GM20000 (cell line): ENCODE measurements at regions not wholly inside any gene's neighbourhood (a gene's known extent, or its start where the extent isn't known, plus 50 kb on each side); places are given as distances from the start of the nearest gene placed in this dataset.

Source experiments
- DNase-seq: peaks from one replicate; pipeline ENCODE4 v3.0.0; 2012; ENCODE audit warnings: low spot score
- TF ChIP-seq, protein P1 (sequence below): IDR thresholded peaks from 2 replicates; pipeline ENCODE4 v1.5.1; 2012; ENCODE audit warnings: mild to moderate bottlenecking, control low read depth; ENCODE audit errors: extremely low read depth, missing control alignments

DNA sequence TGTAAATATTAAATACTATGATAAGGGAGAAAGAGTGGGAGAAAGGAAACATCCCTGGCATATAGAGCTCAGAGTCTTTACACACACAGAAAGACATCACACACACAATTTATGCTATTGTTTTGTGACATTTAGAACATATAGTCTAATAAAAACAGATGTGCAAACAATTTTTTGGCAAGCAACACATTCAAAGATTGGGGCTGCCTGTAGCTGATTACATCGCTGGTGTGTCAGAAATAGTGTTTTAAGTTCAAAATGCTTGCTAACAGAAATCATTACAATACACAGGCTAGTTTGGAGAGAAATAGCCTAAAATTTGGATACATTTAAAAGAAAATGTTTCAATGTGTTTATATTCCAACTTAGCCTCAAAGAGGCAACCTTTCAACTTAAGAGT is 256.7 kb upstream of the NPVF start:
- TF ChIP-seq, protein P1, sequence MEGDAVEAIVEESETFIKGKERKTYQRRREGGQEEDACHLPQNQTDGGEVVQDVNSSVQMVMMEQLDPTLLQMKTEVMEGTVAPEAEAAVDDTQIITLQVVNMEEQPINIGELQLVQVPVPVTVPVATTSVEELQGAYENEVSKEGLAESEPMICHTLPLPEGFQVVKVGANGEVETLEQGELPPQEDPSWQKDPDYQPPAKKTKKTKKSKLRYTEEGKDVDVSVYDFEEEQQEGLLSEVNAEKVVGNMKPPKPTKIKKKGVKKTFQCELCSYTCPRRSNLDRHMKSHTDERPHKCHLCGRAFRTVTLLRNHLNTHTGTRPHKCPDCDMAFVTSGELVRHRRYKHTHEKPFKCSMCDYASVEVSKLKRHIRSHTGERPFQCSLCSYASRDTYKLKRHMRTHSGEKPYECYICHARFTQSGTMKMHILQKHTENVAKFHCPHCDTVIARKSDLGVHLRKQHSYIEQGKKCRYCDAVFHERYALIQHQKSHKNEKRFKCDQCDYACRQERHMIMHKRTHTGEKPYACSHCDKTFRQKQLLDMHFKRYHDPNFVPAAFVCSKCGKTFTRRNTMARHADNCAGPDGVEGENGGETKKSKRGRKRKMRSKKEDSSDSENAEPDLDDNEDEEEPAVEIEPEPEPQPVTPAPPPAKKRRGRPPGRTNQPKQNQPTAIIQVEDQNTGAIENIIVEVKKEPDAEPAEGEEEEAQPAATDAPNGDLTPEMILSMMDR = no peak
- no peak for DNase-seq

DNA sequence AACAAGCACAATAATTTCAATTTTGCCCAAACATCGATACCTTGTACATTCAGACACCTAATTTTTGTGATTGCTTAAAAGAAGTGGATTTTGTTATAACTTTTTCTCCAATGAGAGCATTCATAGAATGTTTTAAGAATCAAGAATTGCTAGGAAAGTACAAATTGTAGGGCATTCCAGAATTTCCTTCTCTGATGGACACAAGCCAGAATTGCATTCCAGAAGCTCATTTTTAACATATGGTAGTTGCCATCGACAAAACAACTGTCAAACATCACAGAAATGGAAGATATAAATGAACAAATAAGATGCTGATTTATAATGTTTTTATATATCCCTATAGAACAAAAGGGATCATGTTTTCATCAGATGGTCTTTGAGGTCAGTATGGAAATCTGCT is 258.4 kb upstream of the NPVF start:
- TF ChIP-seq, protein P1 = no peak
- no peak for DNase-seq

DNA sequence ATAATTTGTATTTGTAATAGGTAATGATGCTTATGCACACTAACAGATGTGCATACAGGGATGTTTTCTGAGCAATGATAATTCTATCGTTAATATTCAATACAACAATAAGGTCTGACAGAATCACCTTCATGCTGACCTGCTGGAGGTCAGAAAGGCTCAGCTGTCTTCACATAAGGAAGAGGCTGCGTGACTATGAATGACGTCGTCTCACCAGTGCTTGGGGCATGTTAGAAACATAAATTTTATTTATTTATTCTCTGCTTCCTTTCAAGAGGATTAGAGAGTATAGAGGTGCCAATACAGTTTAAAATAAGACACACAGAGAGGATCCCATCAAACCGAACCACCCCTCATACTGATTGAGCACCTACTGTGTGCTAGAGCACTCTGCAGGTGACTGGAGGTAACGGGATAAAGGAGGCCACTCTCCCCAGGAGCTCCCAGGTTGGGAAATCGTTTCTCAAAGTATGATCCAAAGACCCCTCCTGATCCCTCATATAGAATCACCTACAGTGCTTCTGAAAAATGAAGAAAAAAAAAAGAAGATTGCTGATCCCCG is 265.6 kb upstream of the NPVF start:
- DNase-seq = no peak
- TF ChIP-seq, protein P1 = no peak

DNA sequence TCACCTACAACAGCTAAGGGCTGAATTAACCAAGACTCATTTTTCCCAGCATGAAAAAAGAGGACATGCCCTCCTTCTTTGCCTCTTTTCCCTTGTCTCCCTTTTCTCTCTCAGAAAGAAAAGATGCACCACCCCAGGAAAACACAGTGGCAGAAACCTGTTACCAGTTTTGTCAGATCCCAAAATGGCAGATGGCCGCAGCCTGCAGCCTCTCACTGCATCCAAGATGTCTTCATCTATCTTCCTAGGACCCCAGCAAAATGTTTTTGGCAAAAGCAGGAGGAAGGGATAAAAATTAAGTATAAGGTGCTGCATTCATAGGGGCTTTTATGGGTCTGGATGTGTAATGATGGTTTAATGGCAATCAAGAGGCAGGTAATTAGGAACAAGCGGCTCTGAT is 266.6 kb upstream of the NPVF start:
- DNase-seq = no peak
- TF ChIP-seq, protein P1 = no peak

DNA sequence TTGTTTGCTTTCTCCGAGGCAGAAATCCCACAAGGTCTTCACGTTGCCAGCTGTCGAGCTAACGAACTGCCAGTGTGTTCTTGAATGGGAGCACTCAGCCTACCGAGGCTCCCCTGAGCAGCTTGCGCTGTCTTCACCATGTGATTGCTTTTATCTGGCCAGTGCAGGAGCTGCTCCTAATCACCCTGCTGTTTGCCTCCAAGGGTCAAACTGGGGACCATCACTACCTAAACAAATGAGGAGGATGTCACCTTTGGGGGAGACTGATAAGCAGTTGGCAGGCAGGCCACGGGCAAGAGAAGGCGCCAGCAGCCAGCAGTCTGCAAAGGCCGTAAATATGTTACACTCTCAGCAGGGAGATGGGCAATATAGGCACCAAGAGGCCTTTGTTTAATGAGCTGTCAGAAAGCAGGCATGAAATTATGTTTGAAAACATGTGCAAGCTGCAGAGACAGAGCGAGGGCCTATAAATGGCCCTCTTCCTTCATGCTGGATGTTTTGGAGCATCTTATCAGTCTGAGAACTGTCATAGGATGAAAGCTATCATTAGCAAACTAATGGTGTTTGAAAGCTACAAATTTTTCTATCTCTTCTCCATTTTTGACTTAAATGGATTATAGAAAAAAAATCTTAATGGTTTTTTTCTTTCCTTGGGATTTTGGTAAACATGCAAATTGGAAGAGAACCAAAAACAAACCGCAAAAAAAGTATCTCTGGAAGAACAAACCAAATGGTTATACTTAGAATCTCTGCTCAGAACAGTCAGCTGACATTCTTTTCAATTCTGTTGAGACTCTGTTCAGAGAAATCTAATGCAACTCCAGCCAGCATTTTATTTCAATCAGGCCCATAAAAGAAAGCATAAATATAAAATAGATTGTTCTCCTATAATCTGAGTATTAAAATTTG is 267.3 kb upstream of the NPVF start:
- TF ChIP-seq, protein P1 = no peak
- DNase-seq = no peak

DNA sequence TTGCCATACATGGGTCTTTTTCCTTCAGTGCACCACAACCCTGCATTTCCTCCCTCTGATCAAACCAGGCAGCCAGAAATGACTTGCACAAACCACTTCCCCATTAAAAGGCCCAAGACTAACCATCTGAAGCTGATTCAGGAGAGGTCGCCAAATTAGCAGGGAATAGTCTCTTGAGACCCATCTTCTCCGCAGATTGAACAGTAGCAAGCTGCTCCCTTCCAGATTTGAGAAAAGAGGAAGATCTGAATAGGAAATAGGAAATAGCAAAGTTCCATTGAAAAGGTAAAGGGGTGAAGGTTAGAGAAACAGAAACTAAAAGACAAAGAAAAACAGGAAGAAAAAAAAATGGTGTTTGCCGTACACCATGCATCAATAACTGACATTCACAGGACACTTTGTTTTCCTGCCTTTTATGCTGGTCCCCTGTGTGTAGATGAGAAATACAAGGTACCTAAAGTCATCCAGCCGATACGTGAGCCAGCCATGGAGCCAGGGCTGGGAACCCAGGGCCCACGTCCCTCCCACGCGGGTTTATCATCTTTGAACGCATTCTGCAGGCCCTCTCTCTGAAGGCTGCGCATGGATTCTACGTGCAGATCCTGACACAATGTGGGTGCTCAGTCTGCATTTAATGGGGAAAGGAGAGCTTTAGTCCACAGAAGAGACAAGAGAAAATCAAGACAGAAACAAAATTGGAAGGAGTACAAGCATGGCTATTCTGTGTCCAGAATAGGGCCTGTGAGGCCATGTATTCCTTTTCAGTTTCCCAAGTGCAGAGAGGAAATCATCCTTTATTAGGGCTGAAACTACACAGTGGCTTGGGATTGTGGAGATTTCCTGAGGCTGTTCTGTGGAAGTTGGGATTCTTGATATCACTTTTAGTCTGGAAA is 268.4 kb upstream of the NPVF start:
- no peak for DNase-seq
- TF ChIP-seq, protein P1 = no peak

DNA sequence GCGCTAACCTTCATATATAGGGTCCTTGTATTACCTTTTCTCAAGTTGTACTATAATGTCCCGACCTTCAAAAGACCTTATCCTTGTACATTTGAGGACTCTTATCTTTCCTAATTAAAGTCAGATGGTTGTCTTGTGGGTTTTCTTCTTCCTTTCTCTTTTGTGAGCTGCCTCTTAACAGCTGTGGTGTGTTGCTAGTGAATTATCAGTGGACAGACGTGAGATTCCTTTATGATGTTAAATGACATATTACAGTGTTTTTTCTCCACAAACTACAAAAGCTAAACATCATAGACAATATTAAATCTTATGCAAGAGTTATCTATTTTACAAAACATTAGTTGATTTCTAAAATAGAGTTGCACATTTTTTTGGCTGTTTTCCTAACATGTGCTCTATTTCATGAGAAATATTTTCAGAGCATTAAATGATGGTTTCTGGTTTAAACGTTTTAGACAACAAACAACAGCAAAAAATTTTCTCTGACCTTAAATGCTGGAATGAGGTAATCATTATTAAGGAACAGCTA is 272.2 kb upstream of the NPVF start:
- TF ChIP-seq, protein P1 = no peak
- DNase-seq = no peak
